ENCODE measurements at regions not wholly inside any gene's neighbourhood (a gene's known extent, or its start where the extent isn't known, plus 50 kb on each side); places are given as distances from the start of the nearest gene placed in this dataset.

- no peaks in the 10 kb centered on the region for H3K36me3 ChIP-seq (ENCODE audit: control insufficient read depth, insufficient read depth, low read length)
- no peak overlapping the region for H3K27ac ChIP-seq (ENCODE audit: low read depth, low read length)
- no peak overlapping the region for H3K4me3 ChIP-seq (ENCODE audit: low read depth, low read length)
- H3K27me3 ChIP-seq (ENCODE audit: control insufficient read depth, insufficient read depth, low read length): no peaks in the 10 kb centered on the region
- no peak overlapping the region for H3K9ac ChIP-seq (ENCODE audit: low read depth, low read length)
- H3K9me3 ChIP-seq (ENCODE audit: control insufficient read depth, insufficient read depth, low read length): peaks cover 4% of the 10 kb centered on the region; the same call in 1 of the 2 replicates
- peaks cover 2% of the 10 kb centered on the region for H3K4me1 ChIP-seq (ENCODE audit: control insufficient read depth, insufficient read depth, low read length)
Measured at GRCh38 chr6:165117121-165117520, 192.3 kb downstream of the C6orf118 start.

DNA sequence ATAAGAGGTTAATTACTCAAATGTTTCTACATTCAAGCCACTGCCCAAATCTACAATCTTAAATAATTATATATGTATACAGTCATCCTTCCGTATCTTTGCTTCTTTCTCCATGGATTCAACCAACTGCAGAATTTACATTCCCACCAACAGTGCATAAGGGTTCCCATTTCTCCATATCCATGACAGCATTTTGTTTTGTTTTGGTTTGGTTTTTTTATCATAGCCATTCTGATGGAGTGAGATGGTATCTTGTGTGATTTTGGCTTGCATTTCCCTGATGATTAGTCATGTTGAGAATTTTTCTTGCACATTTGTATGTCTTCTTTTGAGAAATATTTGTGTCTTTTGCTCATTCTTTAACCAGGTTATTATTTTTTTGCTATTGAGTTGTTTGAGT is 198.5 kb downstream of the C6orf118 start:
- Histone ChIP-seq H3K27me3 (ENCODE audit: control insufficient read depth, insufficient read depth, low read length) (no peaks in the 10 kb centered on the region), H3K4me1 (ENCODE audit: control insufficient read depth, insufficient read depth, low read length) (no peaks in the 10 kb centered on the region), H3K36me3 (ENCODE audit: control insufficient read depth, insufficient read depth, low read length) (no peaks in the 10 kb centered on the region), H3K4me3 (ENCODE audit: low read depth, low read length) (no peak overlapping the region), H3K9me3 (ENCODE audit: control insufficient read depth, insufficient read depth, low read length) (peaks cover 4% of the 10 kb centered on the region; the same call in 1 of the 2 replicates), H3K9ac (ENCODE audit: low read depth, low read length) (no peak overlapping the region), H3K27ac (ENCODE audit: low read depth, low read length) (no peak overlapping the region)

- Histone ChIP-seq H3K9me3 (ENCODE audit: control insufficient read depth, insufficient read depth, low read length) (peaks cover 4% of the 10 kb centered on the region; the same call in 1 of the 2 replicates), H3K36me3 (ENCODE audit: control insufficient read depth, insufficient read depth, low read length) (no peaks in the 10 kb centered on the region), H3K4me1 (ENCODE audit: control insufficient read depth, insufficient read depth, low read length) (no peaks in the 10 kb centered on the region), H3K4me3 (ENCODE audit: low read depth, low read length) (no peak overlapping the region), H3K27me3 (ENCODE audit: control insufficient read depth, insufficient read depth, low read length) (no peaks in the 10 kb centered on the region), H3K9ac (ENCODE audit: low read depth, low read length) (no peak overlapping the region), H3K27ac (ENCODE audit: low read depth, low read length) (no peak overlapping the region)
Measured at GRCh38 chr6:165109011-165109410, 200.4 kb downstream of the C6orf118 start.

DNA sequence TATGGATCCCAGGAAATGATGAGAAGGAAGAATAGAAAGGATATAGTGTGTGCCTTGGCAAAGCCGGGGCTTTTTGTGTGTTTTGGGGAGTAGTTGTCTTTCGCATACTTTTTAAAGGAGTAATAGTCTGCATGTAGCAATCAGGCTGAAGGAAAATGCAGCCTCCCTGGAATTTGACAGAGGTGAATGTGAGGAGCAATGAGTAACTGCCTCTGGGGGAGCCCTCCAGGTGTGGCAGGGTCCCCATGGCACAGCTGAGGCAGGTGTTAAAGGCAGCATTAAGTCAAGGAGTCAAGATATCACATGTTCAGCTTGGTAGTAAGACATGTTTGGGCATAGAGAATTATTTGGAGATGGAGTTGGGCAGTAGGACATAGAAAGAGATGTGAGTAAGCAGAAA is 203.1 kb downstream of the C6orf118 start:
- H3K27me3 ChIP-seq (ENCODE audit: control insufficient read depth, insufficient read depth, low read length): no peaks in the 10 kb centered on the region
- H3K9me3 ChIP-seq (ENCODE audit: control insufficient read depth, insufficient read depth, low read length): peaks cover 18% of the 10 kb centered on the region
- H3K4me1 ChIP-seq (ENCODE audit: control insufficient read depth, insufficient read depth, low read length): no peaks in the 10 kb centered on the region
- H3K4me3 ChIP-seq (ENCODE audit: low read depth, low read length): no peak overlapping the region
- no peaks in the 10 kb centered on the region for H3K36me3 ChIP-seq (ENCODE audit: control insufficient read depth, insufficient read depth, low read length)
- H3K27ac ChIP-seq (ENCODE audit: low read depth, low read length): no peak overlapping the region
- no peak overlapping the region for H3K9ac ChIP-seq (ENCODE audit: low read depth, low read length)

DNA sequence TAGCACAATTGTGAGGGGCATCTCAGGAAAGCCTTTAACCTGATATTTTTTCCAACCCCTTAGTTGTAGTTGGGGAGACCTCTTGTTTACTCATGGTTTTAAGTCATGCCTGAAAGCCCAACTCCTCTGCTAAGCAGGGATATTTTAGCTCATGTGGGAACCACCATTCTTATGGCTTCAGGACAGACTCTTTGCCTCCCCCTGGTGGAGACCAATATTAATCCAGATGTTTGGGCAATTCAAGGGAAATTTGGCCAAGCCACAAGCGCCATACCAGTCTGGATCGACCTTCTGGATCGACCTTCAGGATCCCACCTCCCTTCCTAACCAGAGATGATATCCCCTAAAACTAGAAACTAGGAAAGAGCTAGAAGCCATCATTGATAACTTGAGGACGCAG is 211.2 kb downstream of the C6orf118 start:
- no peak overlapping the region for H3K9ac ChIP-seq (ENCODE audit: low read depth, low read length)
- H3K4me1 ChIP-seq (ENCODE audit: control insufficient read depth, insufficient read depth, low read length): no peaks in the 10 kb centered on the region
- H3K36me3 ChIP-seq (ENCODE audit: control insufficient read depth, insufficient read depth, low read length): no peaks in the 10 kb centered on the region
- H3K27me3 ChIP-seq (ENCODE audit: control insufficient read depth, insufficient read depth, low read length): no peaks in the 10 kb centered on the region
- no peak overlapping the region for H3K4me3 ChIP-seq (ENCODE audit: low read depth, low read length)
- H3K27ac ChIP-seq (ENCODE audit: low read depth, low read length): no peak overlapping the region
- peaks cover 88% of the 10 kb centered on the region for H3K9me3 ChIP-seq (ENCODE audit: control insufficient read depth, insufficient read depth, low read length)

DNA sequence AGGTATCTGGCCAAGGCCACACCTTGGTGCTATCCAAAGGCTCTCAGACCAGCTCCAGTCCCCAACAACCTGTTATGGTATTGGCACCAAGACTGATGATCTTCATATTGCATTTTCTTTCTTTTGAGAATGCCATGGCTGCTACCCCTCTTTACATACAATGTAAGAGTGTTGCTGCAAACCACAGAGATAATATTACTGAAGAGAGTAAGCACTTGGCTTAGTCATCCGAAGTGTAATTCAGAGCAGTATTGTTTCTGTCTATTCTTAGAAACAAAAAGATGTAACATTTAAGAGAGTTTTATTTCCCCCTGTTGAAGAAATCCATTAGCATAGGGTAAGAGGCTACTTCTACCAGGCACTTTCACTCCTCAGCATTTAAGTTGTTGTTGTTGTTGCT is 212.5 kb downstream of the C6orf118 start:
- H3K36me3 ChIP-seq (ENCODE audit: control insufficient read depth, insufficient read depth, low read length): no peaks in the 10 kb centered on the region
- no peaks in the 10 kb centered on the region for H3K4me1 ChIP-seq (ENCODE audit: control insufficient read depth, insufficient read depth, low read length)
- H3K9me3 ChIP-seq (ENCODE audit: control insufficient read depth, insufficient read depth, low read length): peaks cover 83% of the 10 kb centered on the region
- H3K27me3 ChIP-seq (ENCODE audit: control insufficient read depth, insufficient read depth, low read length): no peaks in the 10 kb centered on the region
- H3K4me3 ChIP-seq (ENCODE audit: low read depth, low read length): no peak overlapping the region
- H3K9ac ChIP-seq (ENCODE audit: low read depth, low read length): no peak overlapping the region
- no peak overlapping the region for H3K27ac ChIP-seq (ENCODE audit: low read depth, low read length)

DNA sequence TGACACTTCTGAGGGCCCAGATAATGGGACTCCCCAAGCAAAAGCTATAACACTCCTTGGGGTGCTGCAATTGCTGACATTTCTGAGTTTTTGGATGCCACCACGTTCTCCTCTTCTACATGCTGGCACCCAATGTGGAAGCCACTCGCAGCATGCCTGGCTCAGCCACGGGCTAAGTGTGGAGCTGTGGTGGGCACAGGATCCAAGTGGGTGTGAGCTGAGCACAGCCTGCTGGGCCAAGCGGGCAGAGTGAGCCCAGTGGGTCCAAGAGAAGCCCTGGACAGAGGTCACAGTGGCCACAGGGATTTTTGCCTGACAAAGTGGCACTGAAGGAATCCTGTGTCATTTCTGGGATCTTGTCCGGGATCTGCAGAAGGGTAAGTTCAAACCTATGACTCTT is 213.2 kb downstream of the C6orf118 start:
- Histone ChIP-seq H3K27me3 (ENCODE audit: control insufficient read depth, insufficient read depth, low read length) (no peaks in the 10 kb centered on the region), H3K27ac (ENCODE audit: low read depth, low read length) (no peak overlapping the region), H3K4me3 (ENCODE audit: low read depth, low read length) (no peak overlapping the region), H3K36me3 (ENCODE audit: control insufficient read depth, insufficient read depth, low read length) (no peaks in the 10 kb centered on the region), H3K9ac (ENCODE audit: low read depth, low read length) (no peak overlapping the region), H3K4me1 (ENCODE audit: control insufficient read depth, insufficient read depth, low read length) (no peaks in the 10 kb centered on the region), H3K9me3 (ENCODE audit: control insufficient read depth, insufficient read depth, low read length) (peaks cover 80% of the 10 kb centered on the region)

GRCh38 chr6:165092881-165093595 is 216.4 kb downstream of the C6orf118 start:
- no peak overlapping the region for H3K9ac ChIP-seq (ENCODE audit: low read depth, low read length)
- H3K27ac ChIP-seq (ENCODE audit: low read depth, low read length): no peak overlapping the region
- no peak overlapping the region for H3K4me3 ChIP-seq (ENCODE audit: low read depth, low read length)
- no peaks in the 10 kb centered on the region for H3K36me3 ChIP-seq (ENCODE audit: control insufficient read depth, insufficient read depth, low read length)
- no peaks in the 10 kb centered on the region for H3K4me1 ChIP-seq (ENCODE audit: control insufficient read depth, insufficient read depth, low read length)
- H3K9me3 ChIP-seq (ENCODE audit: control insufficient read depth, insufficient read depth, low read length): peaks cover 65% of the 10 kb centered on the region
- no peaks in the 10 kb centered on the region for H3K27me3 ChIP-seq (ENCODE audit: control insufficient read depth, insufficient read depth, low read length)

- Histone ChIP-seq H3K27ac (ENCODE audit: low read depth, low read length) (no peak overlapping the region), H3K9me3 (ENCODE audit: control insufficient read depth, insufficient read depth, low read length) (peaks cover 49% of the 10 kb centered on the region), H3K36me3 (ENCODE audit: control insufficient read depth, insufficient read depth, low read length) (no peaks in the 10 kb centered on the region), H3K9ac (ENCODE audit: low read depth, low read length) (no peak overlapping the region), H3K4me3 (ENCODE audit: low read depth, low read length) (no peak overlapping the region), H3K27me3 (ENCODE audit: control insufficient read depth, insufficient read depth, low read length) (no peaks in the 10 kb centered on the region), H3K4me1 (ENCODE audit: control insufficient read depth, insufficient read depth, low read length) (no peaks in the 10 kb centered on the region)
Measured at GRCh38 chr6:165091121-165091785, 218.2 kb downstream of the C6orf118 start.

DNA sequence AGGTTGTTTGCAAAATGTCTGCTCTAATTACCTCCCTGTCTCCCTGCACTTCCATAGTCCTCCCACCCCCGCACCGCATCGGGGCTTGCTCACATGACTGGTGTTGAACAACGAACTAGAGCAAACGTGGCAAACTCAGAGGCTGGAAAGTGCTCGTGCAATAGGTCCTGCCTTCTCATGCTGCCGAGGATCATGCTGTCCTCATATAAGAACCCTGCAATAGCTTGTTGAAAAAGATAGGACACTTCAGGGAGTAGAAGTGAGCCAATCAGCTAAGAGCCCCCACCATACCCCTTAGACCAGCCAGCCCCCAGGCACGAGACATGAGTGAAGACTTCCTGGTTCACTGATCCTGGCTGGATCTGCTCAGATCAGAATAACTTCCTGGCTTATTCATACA is 219.2 kb downstream of the C6orf118 start:
- no peak overlapping the region for H3K4me3 ChIP-seq (ENCODE audit: low read depth, low read length)
- H3K27ac ChIP-seq (ENCODE audit: low read depth, low read length): no peak overlapping the region
- H3K27me3 ChIP-seq (ENCODE audit: control insufficient read depth, insufficient read depth, low read length): no peaks in the 10 kb centered on the region
- H3K9me3 ChIP-seq (ENCODE audit: control insufficient read depth, insufficient read depth, low read length): peaks cover 41% of the 10 kb centered on the region
- H3K4me1 ChIP-seq (ENCODE audit: control insufficient read depth, insufficient read depth, low read length): no peaks in the 10 kb centered on the region
- no peaks in the 10 kb centered on the region for H3K36me3 ChIP-seq (ENCODE audit: control insufficient read depth, insufficient read depth, low read length)
- no peak overlapping the region for H3K9ac ChIP-seq (ENCODE audit: low read depth, low read length)

DNA sequence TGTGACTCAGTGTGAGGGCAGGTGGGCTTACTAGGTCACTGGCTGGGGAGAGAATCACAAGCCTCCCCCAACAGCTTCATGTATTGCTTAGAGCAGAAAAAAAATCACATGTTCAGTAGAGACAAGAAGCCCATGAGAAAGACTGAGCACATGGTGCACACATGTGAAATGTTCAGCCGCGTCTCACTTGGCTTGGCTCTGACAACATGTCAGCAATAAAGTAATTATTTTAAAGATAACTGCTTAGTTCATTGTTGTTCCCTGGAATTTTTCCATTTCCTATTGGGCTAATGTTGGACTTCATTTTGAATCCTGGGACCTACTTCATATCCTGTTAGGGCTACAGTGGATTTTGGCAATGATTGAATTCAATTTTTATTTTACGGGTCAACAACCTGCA is 222.6 kb downstream of the C6orf118 start:
- Histone ChIP-seq H3K27me3 (ENCODE audit: control insufficient read depth, insufficient read depth, low read length) (no peaks in the 10 kb centered on the region), H3K36me3 (ENCODE audit: control insufficient read depth, insufficient read depth, low read length) (no peaks in the 10 kb centered on the region), H3K9ac (ENCODE audit: low read depth, low read length) (no peak overlapping the region), H3K4me1 (ENCODE audit: control insufficient read depth, insufficient read depth, low read length) (no peaks in the 10 kb centered on the region), H3K4me3 (ENCODE audit: low read depth, low read length) (no peak overlapping the region), H3K27ac (ENCODE audit: low read depth, low read length) (no peak overlapping the region), H3K9me3 (ENCODE audit: control insufficient read depth, insufficient read depth, low read length) (peaks cover 30% of the 10 kb centered on the region)

All from HUES48 (cell line).